RWPE2 (cell line): ENCODE measurements at regions not wholly inside any gene's neighbourhood (a gene's known extent, or its start where the extent isn't known, plus 50 kb on each side); places are given as distances from the start of the nearest gene placed in this dataset.

Experiments
- ATAC-seq: fragments of 200-7000 bp; cut with Tn5 transposase; 3 replicates; pipeline ENCODE4 v1.9.1; 2021; ENCODE audit warnings: low read depth
- DNase-seq: peaks from one replicate; pipeline ENCODE4 v3.0.0-alpha.2; 2020; ENCODE audit warnings: low spot score
- H3K27ac ChIP-seq: fragments of 450-650 bp; 2 replicates; pipeline ENCODE4 v1.5.1; 2017; ENCODE audit warnings: mild to moderate bottlenecking; ENCODE audit not compliant: poor library complexity, severe bottlenecking
- H3K27me3 ChIP-seq: fragments of 250-450 bp; sonication (Bioruptor Pico); 2 replicates; pipeline ENCODE4 v1.5.1; 2021; ENCODE audit warnings: mild to moderate bottlenecking, moderate library complexity; ENCODE audit not compliant: insufficient read depth, poor library complexity, severe bottlenecking
- H3K36me3 ChIP-seq: fragments of 250-450 bp; sonication (Bioruptor Pico); 2 replicates; pipeline ENCODE4 v1.5.1; 2020; ENCODE audit warnings: low read depth, mild to moderate bottlenecking, moderate library complexity
- H3K4me1 ChIP-seq: fragments of 250-450 bp; sonication (Bioruptor Pico); 2 replicates; pipeline ENCODE4 v1.5.1; 2021; ENCODE audit warnings: mild to moderate bottlenecking, moderate library complexity; ENCODE audit not compliant: insufficient read depth, poor library complexity, severe bottlenecking
- H3K4me3 ChIP-seq: fragments of 250-450 bp; sonication (Bioruptor Pico); 2 replicates; pipeline ENCODE4 v1.5.1; 2021; ENCODE audit warnings: mild to moderate bottlenecking, moderate library complexity; ENCODE audit not compliant: severe bottlenecking
- H3K9me3 ChIP-seq: fragments of 250-450 bp; sonication (Bioruptor Pico); 2 replicates; pipeline ENCODE4 v1.5.1; 2021; ENCODE audit warnings: mild to moderate bottlenecking, moderate library complexity; ENCODE audit not compliant: severe bottlenecking
- TF ChIP-seq, protein P1 (sequence below): fragments of 450-650 bp; IDR thresholded peaks from one replicate; pipeline ENCODE4 v1.5.1; 2017; ENCODE audit warnings: mild to moderate bottlenecking, moderate library complexity; ENCODE audit not compliant: poor library complexity, severe bottlenecking

DNA sequence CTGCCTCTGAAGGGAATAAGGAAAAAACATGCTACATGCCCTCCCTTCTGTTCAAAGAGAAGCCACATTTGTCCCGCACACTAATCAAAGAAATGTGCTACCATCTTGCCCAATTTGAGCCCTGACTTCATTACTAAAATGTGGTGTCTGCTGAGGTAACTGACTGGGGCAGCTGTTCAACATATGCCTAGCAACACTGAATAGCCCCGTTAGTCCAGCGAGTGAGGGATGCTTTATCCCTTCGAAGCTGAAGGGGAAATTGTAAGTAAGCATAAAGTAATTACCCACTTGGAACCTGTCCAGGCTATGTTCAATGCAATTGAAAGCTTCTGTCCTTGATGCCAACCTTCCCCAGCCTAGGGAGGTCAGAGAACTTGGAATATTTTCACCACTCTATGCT, 310.6 kb downstream of the SEC16B start:
- ATAC-seq (no peak), DNase-seq (no peak)
- Histone ChIP-seq H3K4me3 (no peak overlapping the region), H3K36me3 (no peaks in the 10 kb centered on the region), H3K4me1 (no peaks in the 10 kb centered on the region), H3K27ac (no peak overlapping the region), H3K27me3 (peaks cover 3% of the 10 kb centered on the region), H3K9me3 (no peaks in the 10 kb centered on the region)
- TF ChIP-seq, protein P1, sequence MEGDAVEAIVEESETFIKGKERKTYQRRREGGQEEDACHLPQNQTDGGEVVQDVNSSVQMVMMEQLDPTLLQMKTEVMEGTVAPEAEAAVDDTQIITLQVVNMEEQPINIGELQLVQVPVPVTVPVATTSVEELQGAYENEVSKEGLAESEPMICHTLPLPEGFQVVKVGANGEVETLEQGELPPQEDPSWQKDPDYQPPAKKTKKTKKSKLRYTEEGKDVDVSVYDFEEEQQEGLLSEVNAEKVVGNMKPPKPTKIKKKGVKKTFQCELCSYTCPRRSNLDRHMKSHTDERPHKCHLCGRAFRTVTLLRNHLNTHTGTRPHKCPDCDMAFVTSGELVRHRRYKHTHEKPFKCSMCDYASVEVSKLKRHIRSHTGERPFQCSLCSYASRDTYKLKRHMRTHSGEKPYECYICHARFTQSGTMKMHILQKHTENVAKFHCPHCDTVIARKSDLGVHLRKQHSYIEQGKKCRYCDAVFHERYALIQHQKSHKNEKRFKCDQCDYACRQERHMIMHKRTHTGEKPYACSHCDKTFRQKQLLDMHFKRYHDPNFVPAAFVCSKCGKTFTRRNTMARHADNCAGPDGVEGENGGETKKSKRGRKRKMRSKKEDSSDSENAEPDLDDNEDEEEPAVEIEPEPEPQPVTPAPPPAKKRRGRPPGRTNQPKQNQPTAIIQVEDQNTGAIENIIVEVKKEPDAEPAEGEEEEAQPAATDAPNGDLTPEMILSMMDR = no peak

DNA sequence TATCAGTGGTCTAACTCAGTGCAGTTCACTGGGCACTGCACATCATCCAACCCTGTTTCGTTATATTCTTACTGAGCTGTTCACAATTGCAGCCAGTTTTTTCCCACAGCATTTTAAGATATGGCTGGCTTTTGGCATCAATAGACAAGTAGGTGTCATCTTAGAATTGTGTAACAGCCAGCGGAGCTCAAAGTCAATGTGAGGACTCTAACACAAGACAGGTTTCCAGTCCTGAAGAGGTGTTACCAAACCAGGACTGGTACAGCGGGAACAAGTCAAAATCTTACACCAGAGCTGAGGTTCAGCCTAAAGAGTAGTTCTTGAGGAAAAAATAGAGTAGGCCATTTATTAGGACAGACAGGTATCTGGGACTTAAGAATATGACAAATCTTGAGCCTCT, 313.3 kb downstream of the SEC16B start:
- DNase-seq (no peak), ATAC-seq (no peak)
- TF ChIP-seq, protein P1 = no peak
- Histone ChIP-seq H3K36me3 (no peaks in the 10 kb centered on the region), H3K4me1 (no peaks in the 10 kb centered on the region), H3K27me3 (no peaks in the 10 kb centered on the region), H3K9me3 (no peaks in the 10 kb centered on the region), H3K4me3 (no peak overlapping the region), H3K27ac (no peak overlapping the region)

DNA sequence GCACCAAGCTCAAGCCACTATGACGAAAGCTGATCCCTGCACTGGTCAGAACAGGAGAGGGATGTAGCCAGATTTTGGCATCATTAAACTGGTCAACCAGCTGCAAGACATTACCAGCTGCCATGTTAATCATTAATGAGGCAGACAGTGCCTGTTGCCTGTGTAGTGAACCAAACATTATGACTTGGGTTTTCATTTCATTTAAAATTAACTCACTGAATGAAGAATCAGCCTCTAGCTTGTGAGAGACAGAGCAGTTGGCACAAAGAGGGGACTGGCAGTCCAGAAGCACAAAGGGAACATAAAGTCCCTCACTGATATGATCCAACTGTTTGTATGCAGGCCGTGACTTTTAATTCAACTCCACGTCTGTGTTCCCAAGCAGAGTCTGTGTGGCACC, 318.9 kb downstream of the SEC16B start:
- H3K27me3 ChIP-seq = no peaks in the 10 kb centered on the region
- H3K4me3 ChIP-seq = no peak overlapping the region
- no peaks in the 10 kb centered on the region for H3K9me3 ChIP-seq
- H3K36me3 ChIP-seq = no peaks in the 10 kb centered on the region
- H3K27ac ChIP-seq = no peak overlapping the region
- no peaks in the 10 kb centered on the region for H3K4me1 ChIP-seq
- DNase-seq (no peak), ATAC-seq (no peak)
- TF ChIP-seq, protein P1 = no peak

DNA sequence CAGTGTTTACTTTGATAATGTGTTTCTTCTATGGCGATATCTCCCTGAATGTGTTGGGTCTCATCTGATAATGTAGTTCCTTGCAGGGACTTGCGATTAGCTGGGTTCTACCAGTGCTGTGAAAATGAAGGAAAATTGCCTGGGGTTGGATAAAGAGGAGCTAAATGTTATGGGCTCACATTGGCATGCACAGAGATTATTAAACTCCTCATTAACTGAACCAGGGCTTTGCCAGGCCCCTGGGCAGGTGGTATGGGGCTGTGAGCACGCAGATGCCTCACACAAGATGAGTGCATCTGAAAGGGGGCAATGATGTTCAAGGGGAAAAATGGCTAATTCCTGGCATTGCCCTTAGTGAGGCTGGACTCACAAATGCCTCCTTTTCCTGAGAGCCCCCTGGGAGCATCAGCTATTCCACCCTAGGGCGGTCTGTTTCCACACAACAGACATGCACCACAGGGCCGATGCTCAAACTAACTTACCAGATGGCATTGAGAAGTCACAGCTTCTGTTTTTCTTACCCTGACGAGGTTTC, 321.1 kb downstream of the SEC16B start:
- Histone ChIP-seq H3K9me3 (no peaks in the 10 kb centered on the region), H3K4me3 (no peak overlapping the region), H3K27ac (no peak overlapping the region), H3K36me3 (no peaks in the 10 kb centered on the region), H3K27me3 (no peaks in the 10 kb centered on the region), H3K4me1 (no peaks in the 10 kb centered on the region)
- TF ChIP-seq, protein P1 = no peak
- DNase-seq (no peak), ATAC-seq (no peak)

DNA sequence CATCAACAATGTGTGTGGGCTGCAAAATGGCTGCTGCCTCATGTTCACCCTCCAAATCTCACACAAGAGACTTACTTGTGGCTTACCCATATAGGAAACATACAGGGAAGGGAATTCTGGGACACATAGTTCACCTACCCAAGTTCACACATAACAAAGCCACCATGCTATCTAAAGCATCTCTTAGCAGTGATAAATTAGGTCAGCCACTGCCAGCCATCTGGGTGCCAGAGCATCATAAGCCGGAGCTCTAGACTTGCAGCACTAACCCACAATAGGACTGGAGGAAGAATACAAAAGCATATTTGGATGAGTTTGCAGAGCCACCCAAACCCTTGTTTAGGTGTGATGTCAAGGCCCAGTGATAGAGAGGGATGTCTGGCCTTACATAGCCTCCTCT, 321.7 kb downstream of the SEC16B start:
- ATAC-seq (no peak), DNase-seq (no peak)
- Histone ChIP-seq H3K36me3 (no peaks in the 10 kb centered on the region), H3K27ac (no peak overlapping the region), H3K4me1 (no peaks in the 10 kb centered on the region), H3K4me3 (no peak overlapping the region), H3K9me3 (no peaks in the 10 kb centered on the region), H3K27me3 (no peaks in the 10 kb centered on the region)
- TF ChIP-seq, protein P1 = no peak
